ENCODE measurements at regions not wholly inside any gene's neighbourhood (a gene's known extent, or its start where the extent isn't known, plus 50 kb on each side); places are given as distances from the start of the nearest gene placed in this dataset.

DNA sequence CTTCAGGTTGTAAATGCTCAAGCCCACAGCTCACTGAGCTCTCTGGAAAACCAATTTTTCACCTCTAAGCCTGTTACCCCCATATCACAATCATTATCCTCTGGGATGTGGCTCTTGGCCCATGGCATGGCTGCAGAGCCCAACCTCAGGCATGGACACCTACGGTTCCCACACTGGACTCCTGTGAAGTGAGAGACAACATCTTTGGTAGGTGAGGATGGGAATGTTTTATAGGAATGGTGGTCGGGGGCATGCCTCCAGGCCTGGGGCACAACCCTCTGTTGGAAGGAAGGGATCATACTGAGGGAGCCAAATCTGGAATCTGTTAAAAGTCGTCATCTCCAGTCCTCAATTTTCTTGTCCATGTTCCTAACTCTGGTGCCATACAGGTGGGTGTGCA lies 179.1 kb downstream of the FOXD2 start:
- Histone ChIP-seq H3K27me3 (no peaks in the 10 kb centered on the region), H3K4me3 (no peak overlapping the region), H3K9me3 (replicated peaks in 1 of 3) (no peaks in the 10 kb centered on the region), H3K4me1 (replicated peaks in 1 of 2) (no peaks in the 10 kb centered on the region), H3K27ac (no peak overlapping the region), H3K36me3 (replicated peaks in 1 of 2) (no peaks in the 10 kb centered on the region)
- WGBS, 4 donors = 77 to 94% (median 91%) methylated on average over 3 of the region's 3 CpGs
- DNase-seq = peak in 2 of 7 donors; percentile 1
- TF ChIP-seq CTCF (IDR thresholded peaks at IDR 0.05) (no peak), POLR2A (IDR thresholded peaks at IDR 0.05) (no peak)
- intact Hi-C loops (cut with DNase I) = no loop called here

DNA sequence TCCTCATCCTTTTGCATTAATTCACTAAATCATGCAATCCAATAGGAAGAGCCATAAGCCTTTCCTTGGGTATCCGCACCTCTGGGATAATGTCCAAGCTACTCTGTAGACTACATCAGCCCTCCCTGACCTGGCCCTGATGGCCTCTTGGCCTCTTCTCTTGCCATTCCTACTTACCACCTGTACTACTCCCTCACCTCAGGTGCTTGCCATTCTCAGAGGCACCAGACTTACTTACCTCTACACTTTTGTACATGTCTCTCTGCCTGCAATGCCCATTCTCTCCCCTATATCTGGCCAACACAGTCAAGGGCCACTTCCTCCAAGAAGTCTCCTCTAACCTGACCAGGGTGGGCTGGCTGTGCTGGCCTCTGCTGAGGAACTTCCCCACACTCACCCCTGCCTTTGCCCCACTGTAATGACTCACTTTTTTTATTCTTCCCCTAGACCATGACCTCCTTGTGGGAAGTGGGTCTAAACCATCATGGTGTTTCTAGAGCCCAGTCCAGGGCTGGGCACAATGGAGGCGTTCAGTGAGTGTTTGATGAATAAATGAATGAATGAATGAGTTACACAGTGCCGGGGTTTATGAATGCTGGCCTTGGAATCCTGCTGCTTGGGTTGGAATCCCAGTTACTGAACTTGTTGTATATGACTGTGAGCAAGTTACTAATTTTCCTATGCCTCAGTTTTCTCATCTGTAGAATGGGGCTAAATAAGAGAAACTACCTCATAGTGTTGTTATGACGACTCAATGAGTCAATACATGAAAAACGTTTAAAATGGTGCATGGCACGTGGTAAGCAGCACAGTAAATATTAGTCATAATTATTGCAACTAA lies 179.8 kb downstream of the FOXD2 start:
- peak in 2 of 7 donors; percentile 1 to 21 for DNase-seq

DNA sequence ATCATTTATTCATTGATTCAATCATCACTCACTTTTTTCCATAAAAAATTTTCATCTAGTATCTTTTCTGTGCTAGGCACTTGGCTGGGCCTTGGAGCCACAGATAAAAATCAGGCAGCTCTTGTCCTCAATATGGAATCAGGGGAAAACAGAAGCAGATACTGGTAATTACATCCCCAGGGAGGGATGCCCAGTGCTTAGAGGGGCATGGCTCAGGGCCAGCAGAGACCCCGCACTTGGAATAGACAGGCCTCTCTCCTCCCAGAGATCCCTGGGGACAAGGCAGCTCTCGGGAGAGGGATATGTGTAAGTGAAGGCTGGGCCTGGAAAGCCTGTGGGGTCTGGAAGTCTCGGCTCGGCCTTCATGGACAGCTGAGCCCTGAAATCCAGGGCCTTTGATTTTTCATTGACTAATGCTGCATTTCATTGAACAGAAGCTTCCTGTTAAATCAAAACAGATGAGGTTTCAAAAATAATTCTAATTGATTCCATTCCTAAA lies 180.4 kb downstream of the FOXD2 start:
- intact Hi-C loops (cut with DNase I) = no loop called here
- no peaks in the 10 kb centered on the region for H3K27me3 ChIP-seq
- 85 to 90% (median 86%) methylated on average over 3 to 4 of the region's 4 CpGs for WGBS, 4 donors
- H3K36me3 ChIP-seq (replicated peaks in 1 of 2) = no peaks in the 10 kb centered on the region
- no peaks in the 10 kb centered on the region for H3K4me1 ChIP-seq (replicated peaks in 1 of 2)
- H3K27ac ChIP-seq = no peak overlapping the region
- TF ChIP-seq POLR2A (IDR thresholded peaks at IDR 0.05) (no peak), CTCF (IDR thresholded peaks at IDR 0.05) (no peak)
- H3K4me3 ChIP-seq = no peak overlapping the region
- peak in 2 of 7 donors; percentile 6 to 15 for DNase-seq
- no peaks in the 10 kb centered on the region for H3K9me3 ChIP-seq (replicated peaks in 1 of 3)

More for the DNA sequence above, 179.8 kb downstream of the FOXD2 start:
- Histone ChIP-seq H3K9me3 (replicated peaks in 1 of 3) (no peaks in the 10 kb centered on the region), H3K27ac (no peak overlapping the region), H3K4me1 (replicated peaks in 1 of 2) (no peaks in the 10 kb centered on the region), H3K4me3 (no peak overlapping the region), H3K27me3 (no peaks in the 10 kb centered on the region), H3K36me3 (replicated peaks in 1 of 2) (no peaks in the 10 kb centered on the region)
- no peak for TF ChIP-seq CTCF (IDR thresholded peaks at IDR 0.05)
- no peak for TF ChIP-seq POLR2A (IDR thresholded peaks at IDR 0.05)
- intact Hi-C loops (cut with DNase I) = no loop called here
- WGBS, 4 donors = 74 to 86% (median 83%) methylated on average over 6 of the region's 6 CpGs

- Histone ChIP-seq H3K4me3 (no peak overlapping the region), H3K27me3 (no peaks in the 10 kb centered on the region), H3K4me1 (replicated peaks in 1 of 2) (no peaks in the 10 kb centered on the region), H3K9me3 (replicated peaks in 1 of 3) (no peaks in the 10 kb centered on the region), H3K27ac (no peak overlapping the region), H3K36me3 (replicated peaks in 1 of 2) (no peaks in the 10 kb centered on the region)
- 73 to 85% (median 83%) methylated on average over 7 of the region's 7 CpGs for WGBS, 4 donors
- TF ChIP-seq CTCF (IDR thresholded peaks at IDR 0.05) = no peak
- no peak for TF ChIP-seq POLR2A (IDR thresholded peaks at IDR 0.05)
- intact Hi-C loops (cut with DNase I) = no loop called here
- DNase-seq = peak in 1 of 7 donors; percentile 14
These were observed 181.0 kb downstream of the FOXD2 start for GRCh38 chr1:47618830-47619229.
